LNCAP (cell line): ENCODE measurements at regions not wholly inside any gene's neighbourhood (a gene's known extent, or its start where the extent isn't known, plus 50 kb on each side); places are given as distances from the start of the nearest gene placed in this dataset.

Experiments used
- CTCF ChIP-seq: fragments of 450-650 bp; IDR thresholded peaks from 2 replicates; pipeline ENCODE4 v1.5.1; 2017; ENCODE audit warnings: mild to moderate bottlenecking

GRCh38 chr2:107730898-107731297 lies 95.8 kb upstream of the RGPD4 start:
- no peak for TF ChIP-seq CTCF

GRCh38 chr2:107731435-107731834 lies 95.3 kb upstream of the RGPD4 start:
- TF ChIP-seq CTCF, result no peak

GRCh38 chr2:107735201-107735600 lies 91.5 kb upstream of the RGPD4 start:
- no peak for TF ChIP-seq CTCF

GRCh38 chr2:107737756-107738155 lies 88.9 kb upstream of the RGPD4 start:
- no peak for TF ChIP-seq CTCF

- no peak for TF ChIP-seq CTCF
These were observed 88.4 kb upstream of the RGPD4 start for GRCh38 chr2:107738266-107738665.

- no peak for TF ChIP-seq CTCF
These were observed 86.4 kb upstream of the RGPD4 start for GRCh38 chr2:107740300-107740699.

GRCh38 chr2:107742460-107743027 lies 84.1 kb upstream of the RGPD4 start:
- no peak for TF ChIP-seq CTCF

- TF ChIP-seq CTCF, result no peak
These were observed 83.4 kb upstream of the RGPD4 start for GRCh38 chr2:107743274-107743673.
